HepG2 (cell line): ENCODE measurements at regions not wholly inside any gene's neighbourhood (a gene's known extent, or its start where the extent isn't known, plus 50 kb on each side); places are given as distances from the start of the nearest gene placed in this dataset.

Experiments
- ATAC-seq: fragments of 200-7000 bp; cut with Tn5 transposase; 3 replicates; pipeline ENCODE4 v1.9.1; 2020; ENCODE audit warnings: mild to moderate bottlenecking, moderate library complexity
- BruUV-seq: library from RNA; stranded (reverse); fragments of 400-500 nt; replicated peaks from 2 replicates; lab custom pipeline; 2021; lab: Mats Ljungman, UMichigan
- CTCF ChIA-PET: fragments of 300-600 bp; formaldehyde crosslinking; extraction: SDS; loops from one replicate; lab custom pipeline; 2021; ENCODE audit warnings: low total read pairs, inconsistent platforms, low intra/inter-chr PET ratio; lab: Yijun Ruan, JAX
- POLR2A ChIA-PET: fragments of 350-600 bp; sonication (Branson Sonifier 250); formaldehyde crosslinking; loops from one replicate; lab custom pipeline; 2020; ENCODE audit warnings: antibody characterized with exemption, inconsistent platforms; lab: Yijun Ruan, JAX
- DNase-seq: peaks from one replicate; pipeline ENCODE4 v3.0.0-alpha.2; 2015; ENCODE audit warnings: low spot score
- FAIRE-seq: peaks from 3 replicates; lab custom pipeline; 2011; peaks lifted over from hg19 to GRCh38; lab: Jason Lieb, UNC
- H2AFZ ChIP-seq: one replicate; pipeline ENCODE4 v1.6.1; 2011; ENCODE audit warnings: low read length, inconsistent platforms
- H3K27ac ChIP-seq: fragments of 300-600 bp; 3 replicates; pipeline ENCODE4 v1.8.0; 2011; ENCODE audit warnings: mixed run types, mild to moderate bottlenecking, mixed read lengths, low read length, inconsistent platforms; ENCODE audit not compliant: insufficient read depth; ENCODE audit errors: extremely low read length
- H3K27me3 ChIP-seq, 2 experiments: fragments of 200-600 bp in 1 of 2; 2 replicates in 1 of 2; 3 replicates in 1 of 2; pipeline versions ENCODE4 v1.6.0 to v1.8.0; 2011; ENCODE audit warnings: low read length in 2 of 2, mild to moderate bottlenecking in 2 of 2, moderate library complexity in 2 of 2, inconsistent platforms in 1 of 2; ENCODE audit not compliant: insufficient read depth in 2 of 2, control insufficient read depth in 1 of 2
- H3K36me3 ChIP-seq, 2 experiments: fragments of 200-600 bp in 1 of 2; replicated peaks in 1 of 2; 2 replicates in 1 of 2; 3 replicates in 1 of 2; pipeline versions ENCODE4 v1.5.1 to v1.8.0; 2011; ENCODE audit warnings: low read length in 2 of 2, inconsistent platforms in 1 of 2; ENCODE audit not compliant: insufficient read depth in 2 of 2, control insufficient read depth in 1 of 2
- H3K4me1 ChIP-seq: 2 replicates; pipeline ENCODE4 v1.5.1; 2012; ENCODE audit warnings: low read length, inconsistent platforms; ENCODE audit not compliant: insufficient read depth
- H3K4me2 ChIP-seq: 2 replicates; pipeline ENCODE4 v1.6.0; 2011; ENCODE audit warnings: low read depth, low read length, inconsistent platforms
- H3K4me3 ChIP-seq, 3 experiments: fragments of 200-600 bp in 1 of 3; sonication (generic), shearing (Covaris generic) in 1 of 3; replicated peaks in 1 of 3; 2 replicates each; pipeline ENCODE4 v1.5.1; 2011 to 2016; ENCODE audit warnings: low read length in 3 of 3, inconsistent platforms in 2 of 3, low read depth in 2 of 3, mild to moderate bottlenecking in 2 of 3, control low read depth in 1 of 3, mixed read lengths in 1 of 3; ENCODE audit not compliant: insufficient read depth in 1 of 3
- H3K79me2 ChIP-seq: one replicate; pipeline ENCODE4 v1.6.1; 2011; ENCODE audit warnings: low read length, inconsistent platforms; ENCODE audit not compliant: insufficient read depth
- H3K9ac ChIP-seq: 2 replicates; pipeline ENCODE4 v1.6.0; 2011; ENCODE audit warnings: mild to moderate bottlenecking, low read depth, low read length, inconsistent platforms; ENCODE audit not compliant: insufficient read depth
- H3K9me3 ChIP-seq: 2 replicates; pipeline ENCODE4 v1.5.1; 2012; ENCODE audit warnings: mild to moderate bottlenecking, low read length
- H4K20me1 ChIP-seq: 2 replicates; pipeline ENCODE4 v1.6.0; 2011; ENCODE audit warnings: inconsistent platforms, mild to moderate bottlenecking, low read length, moderate library complexity; ENCODE audit not compliant: insufficient read depth
- CEBPB ChIP-seq: IDR thresholded peaks from 2 replicates; pipeline ENCODE4 v1.6.1; 2011; ENCODE audit warnings: low read depth, low read length, improper control_type of control experiment, borderline replicate concordance
- HMG20A ChIP-seq: IDR thresholded peaks from 2 replicates; pipeline ENCODE4 v1.6.1; 2016; ENCODE audit warnings: borderline replicate concordance
- MAFF ChIP-seq: IDR thresholded peaks from 2 replicates; pipeline ENCODE4 v1.6.1; 2011; ENCODE audit warnings: low read depth, low read length, improper control_type of control experiment
- MIER3 ChIP-seq: IDR thresholded peaks from 2 replicates; pipeline ENCODE4 v1.6.1; 2016; ENCODE audit warnings: missing compliant biosample characterization, borderline replicate concordance
- RARA ChIP-seq: IDR thresholded peaks from 2 replicates; pipeline ENCODE4 v1.6.1; 2016; ENCODE audit warnings: missing genetic modification reagents, missing compliant biosample characterization
- REPIN1 ChIP-seq: sonication (generic); formaldehyde crosslinking; IDR thresholded peaks from 2 replicates; pipeline ENCODE4 v1.8.0; 2022; ENCODE audit warnings: missing genetic modification reagents, low read depth, mild to moderate bottlenecking, borderline replicate concordance
- SCMH1 ChIP-seq: sonication (generic); formaldehyde crosslinking; IDR thresholded peaks from 2 replicates; pipeline ENCODE4 v1.9.0; 2021; ENCODE audit warnings: missing genetic modification reagents, mild to moderate bottlenecking, borderline replicate concordance
- ZNF326 ChIP-seq: sonication (generic); formaldehyde crosslinking; IDR thresholded peaks from 2 replicates; pipeline ENCODE4 v1.4.0; 2020; ENCODE audit warnings: missing genetic modification reagents, borderline replicate concordance
- WGBS: methylation state at CpG from one replicate; pipeline ENCODE4 v1.1.6; 2017; ENCODE audit warnings: low lambda C conversion rate; 5-methylcytosine and 5-hydroxymethylcytosine counted together
- in situ Hi-C: cut with HindIII; loops from 2 replicates; pipeline ENCODE4 v1.10.0; 2017; ENCODE audit warnings: low pct_unique_long_range_greater_than_20kb; ENCODE audit not compliant: extremely low pct_ligation_motif_present
- intact Hi-C: fragments of 100-400 bp; cut with micrococcal nuclease; formaldehyde crosslinking; loops from one replicate; pipeline ENCODE4 v1.10.0; 2022; ENCODE audit not compliant: unreplicated experiment
- TF ChIP-seq, protein P1 (sequence below): sonication (generic); formaldehyde crosslinking; conservative IDR thresholded peaks from 2 replicates; pipeline ENCODE4 v1.4.0; 2020; ENCODE audit warnings: missing genetic modification reagents

DNA sequence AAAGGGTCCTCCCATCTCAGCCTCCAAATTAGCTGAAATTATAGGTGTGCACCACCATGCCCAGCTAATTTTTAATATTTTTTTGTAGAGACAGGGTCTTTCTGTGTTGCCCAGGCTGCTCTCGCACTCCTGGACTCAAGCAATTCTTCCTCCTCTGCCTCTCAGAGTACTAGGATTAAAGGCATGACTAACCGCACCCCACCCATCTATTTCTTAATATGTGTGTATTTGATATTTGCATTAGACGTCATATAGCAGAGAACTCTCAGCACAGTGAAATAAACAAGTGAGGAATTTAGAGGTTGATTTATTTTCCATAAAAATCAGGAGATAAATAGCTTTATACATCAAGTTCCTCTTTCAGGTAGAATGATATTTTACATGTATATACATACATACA lies 213.5 kb downstream of the FSIP2 start (continued):
- TF ChIP-seq, protein P1, sequence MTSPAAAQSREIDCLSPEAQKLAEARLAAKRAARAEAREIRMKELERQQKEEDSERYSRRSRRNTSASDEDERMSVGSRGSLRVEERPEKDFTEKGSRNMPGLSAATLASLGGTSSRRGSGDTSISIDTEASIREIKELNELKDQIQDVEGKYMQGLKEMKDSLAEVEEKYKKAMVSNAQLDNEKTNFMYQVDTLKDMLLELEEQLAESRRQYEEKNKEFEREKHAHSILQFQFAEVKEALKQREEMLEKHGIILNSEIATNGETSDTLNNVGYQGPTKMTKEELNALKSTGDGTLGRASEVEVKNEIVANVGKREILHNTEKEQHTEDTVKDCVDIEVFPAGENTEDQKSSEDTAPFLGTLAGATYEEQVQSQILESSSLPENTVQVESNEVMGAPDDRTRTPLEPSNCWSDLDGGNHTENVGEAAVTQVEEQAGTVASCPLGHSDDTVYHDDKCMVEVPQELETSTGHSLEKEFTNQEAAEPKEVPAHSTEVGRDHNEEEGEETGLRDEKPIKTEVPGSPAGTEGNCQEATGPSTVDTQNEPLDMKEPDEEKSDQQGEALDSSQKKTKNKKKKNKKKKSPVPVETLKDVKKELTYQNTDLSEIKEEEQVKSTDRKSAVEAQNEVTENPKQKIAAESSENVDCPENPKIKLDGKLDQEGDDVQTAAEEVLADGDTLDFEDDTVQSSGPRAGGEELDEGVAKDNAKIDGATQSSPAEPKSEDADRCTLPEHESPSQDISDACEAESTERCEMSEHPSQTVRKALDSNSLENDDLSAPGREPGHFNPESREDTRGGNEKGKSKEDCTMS (CRISPR knock-in tag), result no peak
- TF ChIP-seq MAFF (no peak), SCMH1 (no peak), ZNF326 (CRISPR knock-in tag) (no peak), MIER3 (CRISPR knock-in tag) (no peak), RARA (no peak), REPIN1 (CRISPR knock-in tag) (no peak)
- TF ChIP-seq, all 625 proteins: peak for 0

DNA sequence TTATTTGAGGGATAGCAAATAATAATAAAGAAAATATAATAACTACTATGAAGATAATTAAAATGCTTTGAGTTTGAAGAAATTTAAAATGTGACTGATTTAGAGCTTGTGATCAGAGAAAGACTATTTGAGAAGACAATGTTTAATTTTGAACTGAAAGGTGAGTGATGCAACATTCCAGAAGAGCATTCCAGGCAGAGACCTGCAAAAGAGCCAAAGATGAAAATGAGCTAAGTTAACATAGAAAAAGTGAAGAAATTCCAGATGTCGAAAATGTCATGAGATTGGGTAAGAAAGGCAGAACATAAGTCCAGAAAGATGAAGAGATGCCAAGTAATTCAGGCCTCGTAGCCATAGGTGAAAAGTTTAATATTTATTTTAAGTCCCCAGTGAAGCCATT lies 215.8 kb downstream of the FSIP2 start:
- POLR2A ChIA-PET, result no interaction called here
- no peaks in the 10 kb centered on the region for H4K20me1 ChIP-seq
- TF ChIP-seq HMG20A (CRISPR knock-in tag), result no peak
- TF ChIP-seq CEBPB, result peak; percentile 62; the same call in 1 of the 2 replicates
- DNase-seq (no peak), FAIRE-seq (no peak), ATAC-seq (no peak)
- H3K4me3 ChIP-seq, result no peak overlapping the region
- BruUV-seq, result no TSS peak
- H3K27me3 ChIP-seq, result no peaks in the 10 kb centered on the region
- H2AFZ ChIP-seq, result no peak overlapping the region
- no peaks in the 10 kb centered on the region for H3K79me2 ChIP-seq
- 32% methylated on average over 2 of the region's 2 CpGs for WGBS
- no peaks in the 10 kb centered on the region for H3K36me3 ChIP-seq
- H3K9ac ChIP-seq, result no peak overlapping the region
- in situ Hi-C loops, result no loop called here
- H3K4me1 ChIP-seq, result no peaks in the 10 kb centered on the region
- H3K9me3 ChIP-seq, result no peaks in the 10 kb centered on the region
- H3K27ac ChIP-seq, result no peak overlapping the region
- no peak overlapping the region for H3K4me2 ChIP-seq
- intact Hi-C loops, result loop anchor here (10.0 kb wide), 2 partner anchors 300 to 500 kb away; no protein-coding TSS in a partner anchor
- CTCF ChIA-PET, result no interaction called here
